Adrenal gland (tissue), 5 donors: ENCODE measurements at regions not wholly inside any gene's neighbourhood (a gene's known extent, or its start where the extent isn't known, plus 50 kb on each side); places are given as distances from the start of the nearest gene placed in this dataset.
A peak's percentile ranks its signal among the peaks of the same experiment; 100 is the strongest.

ENCODE experiments used
- POLR2A ChIP-seq, 2 donors: fragments of 450-650 bp; IDR thresholded peaks; one replicate each; pipeline ENCODE4 v1.6.1; 2017; ENCODE audit warnings: antibody characterized with exemption in 2 of 2, mild to moderate bottlenecking in 2 of 2, moderate library complexity in 1 of 2
- TF ChIP-seq, protein P1 (sequence below), 6 experiments: fragments of 450-650 bp in 4 of 6; fragments of 200-600 bp in 2 of 6; sonication (generic) in 1 of 6; IDR thresholded peaks; 1 replicate in 5 of 6; 2 replicates in 1 of 6; pipeline versions ENCODE4 v1.5.1 to v1.8.0; 2016 to 2021; ENCODE audit warnings: antibody characterized with exemption in 6 of 6, mild to moderate bottlenecking in 2 of 6, moderate library complexity in 1 of 6
- donor health status: DM: no; HTN: no; CAD: no.

DNA sequence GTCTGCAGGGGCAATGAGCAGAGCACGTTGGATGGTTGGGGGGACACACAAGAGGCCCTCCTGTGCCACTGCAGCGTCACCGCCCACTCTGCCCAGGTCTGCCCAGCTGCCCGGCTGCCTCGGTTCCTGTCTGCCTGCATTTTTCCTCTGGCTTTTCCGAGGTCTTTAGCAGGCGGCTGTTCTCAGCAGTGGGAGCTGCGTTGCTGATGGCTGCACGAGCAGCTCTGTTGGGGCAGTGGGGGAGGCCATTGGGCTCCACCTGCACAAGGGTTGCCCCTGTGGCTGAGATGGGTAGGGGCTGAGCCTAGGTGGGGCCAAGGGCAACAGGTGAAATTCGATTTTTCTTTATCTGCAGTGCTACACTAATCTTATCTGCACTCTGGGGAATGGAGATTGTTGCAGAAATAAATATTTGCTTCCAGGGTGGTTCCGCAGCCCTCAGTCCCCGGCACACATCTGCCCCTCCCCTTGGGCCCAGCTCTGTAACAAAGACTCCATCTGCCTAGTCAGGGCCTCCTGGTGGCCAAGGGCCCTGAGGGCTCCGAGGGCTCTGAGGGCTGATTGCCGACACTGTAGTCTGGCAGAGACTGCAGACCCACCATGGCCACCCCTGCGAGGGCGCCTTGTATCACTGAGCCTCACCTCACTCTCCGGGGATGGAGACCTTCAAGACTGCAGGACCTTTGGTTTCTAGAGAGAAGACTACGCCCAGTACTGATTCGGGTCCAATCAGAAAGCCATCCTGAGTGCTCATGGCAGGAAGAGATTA lies 141.7 kb upstream of the SHH start:
- TF ChIP-seq, protein P1, sequence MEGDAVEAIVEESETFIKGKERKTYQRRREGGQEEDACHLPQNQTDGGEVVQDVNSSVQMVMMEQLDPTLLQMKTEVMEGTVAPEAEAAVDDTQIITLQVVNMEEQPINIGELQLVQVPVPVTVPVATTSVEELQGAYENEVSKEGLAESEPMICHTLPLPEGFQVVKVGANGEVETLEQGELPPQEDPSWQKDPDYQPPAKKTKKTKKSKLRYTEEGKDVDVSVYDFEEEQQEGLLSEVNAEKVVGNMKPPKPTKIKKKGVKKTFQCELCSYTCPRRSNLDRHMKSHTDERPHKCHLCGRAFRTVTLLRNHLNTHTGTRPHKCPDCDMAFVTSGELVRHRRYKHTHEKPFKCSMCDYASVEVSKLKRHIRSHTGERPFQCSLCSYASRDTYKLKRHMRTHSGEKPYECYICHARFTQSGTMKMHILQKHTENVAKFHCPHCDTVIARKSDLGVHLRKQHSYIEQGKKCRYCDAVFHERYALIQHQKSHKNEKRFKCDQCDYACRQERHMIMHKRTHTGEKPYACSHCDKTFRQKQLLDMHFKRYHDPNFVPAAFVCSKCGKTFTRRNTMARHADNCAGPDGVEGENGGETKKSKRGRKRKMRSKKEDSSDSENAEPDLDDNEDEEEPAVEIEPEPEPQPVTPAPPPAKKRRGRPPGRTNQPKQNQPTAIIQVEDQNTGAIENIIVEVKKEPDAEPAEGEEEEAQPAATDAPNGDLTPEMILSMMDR (IDR thresholded peaks at IDR 0.05), result peak in 1 of 6 experiments; percentile 5
- TF ChIP-seq POLR2A (IDR thresholded peaks at IDR 0.05), result no peak
